SK-N-DZ (cell line): ENCODE measurements at regions not wholly inside any gene's neighbourhood (a gene's known extent, or its start where the extent isn't known, plus 50 kb on each side); places are given as distances from the start of the nearest gene placed in this dataset.
"Not testable (repeated sequence)": the region's sequence is repeated elsewhere in the genome, so short reads cannot be mapped to it uniquely, and the experiment has no call there.

Experiments used
- DNase-seq: peaks from one replicate; pipeline ENCODE4 v3.0.0-alpha.2; 2015; ENCODE audit warnings: low spot score

- peak; percentile 79 for DNase-seq
These were observed 126.5 kb downstream of the RASSF10 start for GRCh38 chr11:13135385-13136271.

- DNase-seq: peak; percentile 67
These were observed 127.1 kb downstream of the RASSF10 start for GRCh38 chr11:13136272-13136596.

GRCh38 chr11:13137844-13138301 lies 128.8 kb downstream of the RASSF10 start:
- no peak for DNase-seq

GRCh38 chr11:13139085-13139484 lies 130.0 kb downstream of the RASSF10 start:
- not testable (repeated sequence) for DNase-seq

GRCh38 chr11:13140028-13140870 lies 131.1 kb downstream of the RASSF10 start:
- no peak for DNase-seq

GRCh38 chr11:13140873-13141655 lies 131.9 kb downstream of the RASSF10 start:
- no peak for DNase-seq

- DNase-seq: no peak
These were observed 132.9 kb downstream of the RASSF10 start for GRCh38 chr11:13141731-13142709.

- no peak for DNase-seq
These were observed 133.9 kb upstream of the BMAL1 start for GRCh38 chr11:13143486-13144297.

- DNase-seq: peak; percentile 85
These were observed 132.1 kb upstream of the BMAL1 start for GRCh38 chr11:13145461-13145860.

GRCh38 chr11:13149991-13150390 lies 127.6 kb upstream of the BMAL1 start:
- DNase-seq: no peak

GRCh38 chr11:13150487-13150886 lies 127.1 kb upstream of the BMAL1 start:
- no peak for DNase-seq

- DNase-seq: no peak
These were observed 125.3 kb upstream of the BMAL1 start for GRCh38 chr11:13152264-13152663.

GRCh38 chr11:13152736-13153541 lies 124.7 kb upstream of the BMAL1 start:
- no peak for DNase-seq

- not testable (repeated sequence) for DNase-seq
These were observed 123.2 kb upstream of the BMAL1 start for GRCh38 chr11:13154374-13154773.

- no peak for DNase-seq
These were observed 117.2 kb upstream of the BMAL1 start for GRCh38 chr11:13160346-13160745.

GRCh38 chr11:13160806-13161205 lies 116.8 kb upstream of the BMAL1 start:
- DNase-seq: no peak

GRCh38 chr11:13163158-13163557 lies 114.4 kb upstream of the BMAL1 start:
- no peak for DNase-seq

GRCh38 chr11:13166036-13166435 lies 111.6 kb upstream of the BMAL1 start:
- DNase-seq: no peak

GRCh38 chr11:13168271-13168670 lies 109.3 kb upstream of the BMAL1 start:
- no peak for DNase-seq
